Cerebellar cortex (tissue), 1 donor: ENCODE measurements at regions not wholly inside any gene's neighbourhood (a gene's known extent, or its start where the extent isn't known, plus 50 kb on each side); places are given as distances from the start of the nearest gene placed in this dataset.

Experiments
- DNase-seq: peaks from one replicate; pipeline ENCODE4 v3.0.0-alpha.2; 2015; ENCODE audit warnings: low spot score

DNA sequence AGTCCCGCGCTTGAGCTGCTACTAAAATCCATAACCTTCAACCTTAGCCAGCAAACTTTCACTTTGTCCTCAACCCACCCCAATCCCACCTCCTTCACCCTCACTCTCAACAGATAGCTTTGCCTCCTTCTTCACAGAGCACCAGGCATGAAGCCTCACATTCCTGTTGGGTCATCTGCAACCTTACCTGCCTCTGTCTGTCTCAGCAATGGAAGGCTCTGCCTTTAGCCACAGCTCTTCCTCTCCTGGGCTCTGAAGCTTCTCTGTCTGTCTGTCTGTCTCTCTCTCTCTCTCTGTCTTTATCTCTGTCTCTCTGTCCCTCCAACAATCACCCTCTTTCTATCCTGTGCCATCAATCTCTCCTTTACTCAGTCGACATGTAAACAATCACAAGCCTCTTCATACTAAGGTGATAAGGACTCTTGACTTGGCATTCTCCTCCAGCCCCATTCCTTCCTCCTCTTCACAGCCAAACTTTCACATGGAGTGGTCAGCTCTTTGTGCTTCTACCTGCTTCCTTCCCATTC lies 220.8 kb downstream of the SPTSSA start:
- no peak for DNase-seq

DNA sequence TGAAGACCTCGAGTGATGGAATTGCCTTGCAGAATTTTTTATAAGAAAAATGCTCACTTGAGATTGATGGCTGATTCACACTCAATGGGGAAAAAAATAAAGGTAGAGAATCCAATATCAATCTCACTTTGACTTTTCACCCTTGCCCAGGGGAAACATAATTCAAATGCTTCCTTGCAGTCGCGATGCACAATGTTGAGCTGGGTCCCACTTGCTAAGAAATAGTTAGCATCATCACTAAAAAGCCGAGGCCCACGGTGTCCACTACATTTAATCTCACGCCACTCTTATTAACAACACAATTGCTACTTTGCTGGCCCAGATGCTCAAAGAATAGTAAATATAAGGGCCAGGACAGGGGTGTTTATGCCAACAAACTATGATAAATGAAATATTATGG lies 223.4 kb downstream of the SPTSSA start:
- DNase-seq = no peak

DNA sequence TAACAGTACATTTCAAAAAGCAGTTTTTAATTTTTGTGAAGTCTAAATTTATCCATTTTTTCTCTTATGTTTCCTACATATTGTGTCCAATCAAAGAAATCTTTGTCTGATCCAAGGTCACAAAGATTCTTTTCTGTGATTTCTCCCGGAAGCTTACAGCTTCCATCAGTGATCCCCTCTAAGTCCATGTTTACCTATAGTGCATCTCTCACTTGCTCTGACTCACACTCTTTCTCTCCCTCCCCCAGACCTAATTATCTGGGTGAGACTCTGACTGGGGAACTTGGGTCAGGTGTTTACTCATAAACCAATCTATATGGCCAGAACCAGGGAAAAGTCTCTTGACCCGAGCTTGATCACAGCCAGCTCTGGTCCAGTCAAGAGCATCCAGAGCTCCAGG lies 224.4 kb downstream of the SPTSSA start:
- DNase-seq = no peak

DNA sequence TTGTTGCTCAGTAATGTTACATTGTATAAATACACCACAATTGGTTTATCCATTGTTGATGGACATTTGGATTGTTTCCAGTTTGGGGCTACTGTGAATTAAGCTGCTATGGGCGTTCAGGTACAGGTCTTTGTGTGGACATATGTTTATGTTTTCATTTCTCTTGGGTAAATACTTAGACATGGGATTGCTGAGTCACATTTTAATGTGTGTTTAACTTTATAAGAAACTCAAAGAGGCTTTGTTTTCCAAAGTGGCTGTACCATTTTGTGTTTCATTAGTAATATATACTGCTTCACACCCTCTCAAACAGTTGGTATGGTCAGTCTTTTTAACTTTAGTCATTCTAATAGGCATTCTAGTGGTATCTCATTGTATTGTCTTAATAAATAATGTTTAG lies 225.0 kb downstream of the SPTSSA start:
- no peak for DNase-seq

DNA sequence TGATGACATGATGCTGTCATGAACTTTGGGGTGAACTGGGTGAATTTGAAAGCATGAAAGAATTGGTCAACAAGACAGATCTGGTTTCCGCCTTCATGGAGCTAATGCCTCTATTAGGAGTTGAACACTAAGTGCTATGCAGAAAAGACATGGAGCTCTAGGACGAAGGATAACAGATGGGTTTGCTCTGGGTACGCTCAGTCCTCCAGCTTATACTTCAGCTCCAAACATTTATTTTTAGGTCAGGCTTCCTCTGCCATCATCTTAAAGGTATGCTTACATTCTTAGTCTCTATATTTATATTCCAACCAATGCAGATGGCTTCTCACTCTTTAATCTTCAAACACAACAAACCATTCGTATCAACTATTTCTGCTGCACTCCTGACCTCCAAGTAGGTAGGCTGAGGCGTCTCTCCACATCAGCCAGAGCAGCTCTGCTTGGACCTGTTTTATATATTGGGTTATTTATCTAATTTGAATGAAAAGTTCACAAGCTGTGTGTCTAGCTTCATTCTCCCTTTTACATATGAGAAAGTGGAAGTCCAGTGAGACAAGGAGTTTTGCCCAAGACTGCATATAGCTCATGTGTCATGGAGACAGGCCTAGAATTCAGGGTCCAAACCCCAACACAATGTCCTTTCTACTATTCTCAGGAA lies 226.3 kb downstream of the SPTSSA start:
- no peak for DNase-seq

DNA sequence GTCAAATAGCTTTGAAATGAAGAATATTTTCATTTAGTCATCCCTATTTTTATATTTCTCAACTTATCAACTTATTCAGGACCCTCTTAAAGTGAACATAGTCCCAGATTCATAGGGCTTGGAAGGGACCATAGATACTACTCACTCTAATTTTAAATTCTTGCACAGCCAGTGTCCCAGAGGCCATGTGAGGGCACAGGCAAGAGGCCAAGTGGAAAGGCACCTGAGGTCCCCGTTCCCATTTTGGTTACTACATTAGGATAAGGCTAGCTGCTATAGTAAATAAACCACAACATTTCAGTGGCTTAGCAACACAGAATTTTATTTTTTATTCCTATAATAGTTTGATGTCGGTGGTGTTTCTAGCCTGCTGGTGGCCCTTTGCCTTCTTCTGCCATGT lies 227.8 kb downstream of the SPTSSA start:
- no peak for DNase-seq

DNA sequence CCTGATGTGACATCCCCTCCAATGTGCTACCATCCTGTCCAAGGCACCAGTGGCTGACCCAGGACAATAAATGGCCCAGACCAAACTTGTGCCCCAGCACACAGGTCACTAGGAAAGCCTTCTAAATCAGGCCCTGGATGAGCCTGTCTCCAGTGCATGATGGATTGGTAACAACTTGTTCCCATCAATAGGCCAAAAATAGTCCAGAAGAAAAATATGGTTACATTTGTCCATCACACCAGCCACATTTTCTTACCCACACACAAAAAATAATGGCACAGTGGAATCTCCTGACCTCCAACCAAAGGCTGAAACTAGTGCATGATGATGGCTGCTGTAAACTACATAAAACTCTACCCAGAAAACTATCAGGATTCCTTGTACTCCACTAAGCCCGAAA lies 228.4 kb downstream of the SPTSSA start:
- no peak for DNase-seq

DNA sequence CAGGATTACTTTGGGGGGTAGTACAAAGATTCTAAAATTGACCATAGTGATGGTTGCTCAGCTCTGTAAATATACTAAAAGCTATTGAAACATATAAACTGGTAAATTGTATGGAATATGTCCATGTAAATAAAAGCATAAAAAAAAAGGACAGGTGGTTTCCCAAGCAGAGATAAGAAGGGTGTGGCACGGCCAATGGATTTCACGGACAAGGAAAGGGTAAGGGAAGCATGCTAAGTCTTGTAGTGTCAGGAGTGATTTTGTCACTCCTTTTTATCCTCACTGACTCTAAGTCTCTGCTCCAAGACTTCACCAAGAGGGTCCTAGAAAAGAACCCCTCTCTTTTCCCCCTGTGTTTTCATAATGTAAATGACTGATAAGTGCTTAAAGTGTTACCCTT lies 229.2 kb downstream of the SPTSSA start:
- DNase-seq = no peak

DNA sequence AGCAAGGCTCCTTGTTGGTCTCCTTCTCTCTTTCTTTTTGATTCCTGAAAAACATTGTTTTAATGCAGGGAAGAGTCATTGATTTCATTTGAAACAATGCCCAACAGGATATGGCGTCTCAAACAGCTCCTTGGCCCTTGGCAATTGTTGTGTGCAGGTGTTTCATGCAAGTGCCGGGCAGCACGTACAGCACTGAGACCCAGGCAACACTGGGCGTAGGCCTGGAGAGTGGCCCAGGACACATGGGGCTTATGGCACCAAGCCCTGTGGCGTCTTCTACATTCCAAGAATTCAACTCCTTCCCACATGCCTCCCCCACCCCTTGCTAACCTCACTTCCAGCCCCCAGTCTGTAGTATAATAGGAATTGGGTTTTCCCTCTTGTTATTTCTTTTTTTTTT lies 230.4 kb downstream of the SPTSSA start:
- DNase-seq = no peak

DNA sequence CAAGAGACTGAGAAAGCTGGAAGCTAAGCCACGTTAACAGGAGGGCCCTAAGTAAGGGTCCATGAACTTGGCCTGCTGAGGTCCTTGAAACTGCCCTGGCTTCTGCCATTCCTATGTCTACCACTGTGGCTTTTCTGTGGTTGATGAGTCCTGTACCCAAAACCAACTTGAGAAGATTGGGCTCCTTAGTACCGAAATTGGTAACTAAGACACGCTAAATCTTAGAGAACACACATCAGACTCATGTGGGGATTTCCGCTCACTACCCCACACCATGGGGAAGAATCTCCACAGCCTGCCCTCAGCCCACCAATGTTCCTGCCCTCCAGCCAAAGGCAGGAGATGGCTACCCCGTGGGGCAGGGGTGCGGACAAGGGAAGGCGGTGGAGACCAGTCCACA lies 232.9 kb downstream of the SPTSSA start:
- no peak for DNase-seq

DNA sequence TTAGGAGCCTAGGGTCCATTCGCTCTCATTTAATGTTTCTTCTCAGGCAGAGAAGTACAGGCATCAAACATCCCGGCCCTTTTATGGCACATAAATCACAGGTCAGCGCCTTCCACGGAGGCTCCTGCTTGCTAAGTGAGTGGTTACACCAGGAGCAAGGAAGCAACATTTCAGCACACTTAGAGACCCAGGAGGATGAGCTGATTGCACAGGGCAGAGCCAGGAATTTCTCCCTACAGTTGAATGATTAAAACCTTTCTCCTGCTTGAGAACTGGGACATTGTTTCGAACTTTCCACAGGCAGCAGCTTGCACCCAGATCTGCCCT lies 233.4 kb downstream of the SPTSSA start:
- DNase-seq = no peak

DNA sequence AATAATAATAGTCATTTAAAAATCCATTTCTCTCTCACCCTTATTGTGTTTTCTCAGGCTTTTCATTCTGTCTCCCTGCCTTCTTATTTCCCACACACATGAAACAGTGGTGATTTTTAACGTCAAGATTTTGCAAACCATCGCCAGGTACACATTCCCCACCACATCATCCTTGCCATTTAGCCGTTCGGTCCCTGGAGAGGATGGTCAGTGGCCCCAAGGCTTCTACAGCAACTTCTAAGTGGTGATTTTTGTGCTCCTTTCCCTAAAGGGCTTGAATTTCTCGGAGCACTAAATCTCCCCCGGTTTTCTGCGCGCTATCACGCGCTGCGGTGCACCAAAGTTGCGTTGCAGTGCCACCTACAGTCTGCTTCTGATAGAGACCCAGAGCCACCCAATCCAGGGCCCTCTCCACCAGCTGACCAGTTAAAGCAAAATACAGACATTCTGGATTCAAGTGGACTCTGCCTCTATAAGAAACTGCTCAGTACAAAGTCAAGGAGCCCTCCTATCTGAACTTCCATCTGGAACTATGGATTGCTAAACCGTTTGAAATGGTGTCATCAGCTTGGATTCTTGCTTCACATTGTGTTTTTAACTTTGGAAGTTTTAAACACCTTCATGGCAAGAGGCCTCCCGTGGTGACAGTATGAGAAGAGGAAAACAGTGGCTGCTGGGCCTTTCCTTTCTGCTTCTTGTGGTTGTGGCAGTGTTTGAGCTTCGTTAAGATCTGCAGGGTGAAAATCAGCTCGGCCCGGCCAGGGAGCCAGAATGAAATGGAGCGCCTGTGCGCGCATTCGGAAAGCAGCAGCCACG lies 234.0 kb downstream of the SPTSSA start:
- peak; percentile 53 for DNase-seq

DNA sequence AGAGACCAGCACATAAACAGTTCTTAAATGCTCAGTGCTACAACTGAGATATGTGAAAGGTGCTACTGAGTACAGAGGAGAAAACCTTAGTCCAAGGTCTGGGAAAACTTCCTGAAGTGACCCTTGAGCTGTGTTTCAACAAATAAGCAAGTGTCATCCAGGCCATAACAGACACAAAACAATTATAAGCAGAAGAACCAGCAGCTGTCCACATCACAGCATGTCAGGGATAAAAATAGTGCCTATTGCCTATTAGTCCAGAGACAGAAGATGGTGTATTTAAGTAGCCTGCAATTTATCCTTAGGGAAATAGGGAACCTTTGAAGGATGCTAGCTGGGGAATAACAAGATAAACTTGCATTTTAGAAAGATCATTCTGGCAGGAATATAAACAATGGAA lies 237.8 kb downstream of the SPTSSA start:
- no peak for DNase-seq

DNA sequence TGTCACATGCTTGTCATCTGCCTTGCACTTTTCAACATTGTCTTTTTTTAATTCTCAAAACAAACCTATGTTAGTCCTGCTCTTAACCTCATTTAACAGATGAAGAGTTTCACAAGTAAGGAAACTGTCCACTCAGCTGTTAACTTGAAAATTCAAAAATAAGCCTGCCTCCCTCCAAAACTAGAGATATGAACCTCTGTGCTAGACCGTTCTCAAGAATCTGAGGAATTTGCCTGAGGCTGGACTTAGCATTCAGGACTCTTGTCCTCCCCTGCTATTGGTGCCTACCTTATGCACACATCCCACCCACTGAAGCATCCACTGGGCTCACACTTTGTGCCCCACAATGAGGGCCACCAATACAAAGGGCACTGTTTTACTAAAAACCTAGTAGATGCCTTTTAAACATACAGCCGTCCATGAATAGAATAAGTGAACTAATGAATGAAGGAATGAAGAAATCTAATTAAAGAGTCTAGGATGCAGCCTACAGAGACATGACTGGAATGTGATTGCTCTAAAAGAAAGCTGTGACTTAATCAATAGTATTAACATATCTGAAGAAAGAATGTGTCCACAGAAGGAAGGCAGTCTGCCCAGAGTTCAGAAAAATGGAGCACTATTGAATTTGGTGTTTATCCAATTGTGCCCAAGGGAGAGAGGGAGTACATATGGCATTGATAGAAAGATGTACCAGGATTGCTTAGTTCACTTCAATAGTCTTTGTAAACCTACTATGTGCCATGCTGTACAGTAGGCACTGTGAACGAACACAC lies 238.5 kb downstream of the SPTSSA start:
- DNase-seq = no peak

DNA sequence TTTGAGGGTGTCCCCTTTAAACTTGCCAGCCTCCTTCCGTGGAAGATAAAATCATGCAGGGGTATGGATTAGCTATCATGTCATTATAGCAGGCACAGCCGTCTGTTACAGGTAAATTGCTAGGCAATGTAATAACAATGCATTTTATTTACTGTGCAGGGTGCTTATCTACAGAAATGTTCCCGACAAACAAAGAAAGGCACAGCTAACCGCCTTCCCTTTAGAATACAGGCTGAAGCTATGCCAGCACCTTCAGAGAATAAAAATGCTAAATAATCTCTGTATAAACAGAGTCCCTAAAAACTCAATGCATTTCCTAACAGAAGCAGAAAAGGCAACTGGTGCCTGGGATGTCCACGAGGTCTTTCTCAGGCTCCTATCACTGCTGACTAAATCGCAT lies 239.2 kb downstream of the SPTSSA start:
- no peak for DNase-seq

DNA sequence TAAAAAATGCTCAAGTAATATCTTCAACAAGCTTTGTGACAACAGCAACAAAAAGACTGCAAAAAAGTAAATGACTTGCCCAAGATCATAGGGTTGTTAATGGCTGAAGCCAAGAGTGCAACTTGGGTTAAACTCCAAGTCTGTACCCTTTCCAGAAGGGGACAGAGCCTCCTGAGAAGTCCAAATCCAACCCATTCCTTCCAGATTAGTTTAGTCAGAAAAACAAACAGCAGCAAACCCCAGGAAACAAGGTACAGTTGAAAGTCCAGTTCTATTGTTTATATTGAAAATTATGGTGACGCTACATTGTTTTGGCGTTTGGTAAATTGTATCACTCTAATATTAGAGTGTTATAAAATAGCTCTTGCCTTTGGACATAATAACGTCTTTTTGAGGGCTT lies 239.9 kb downstream of the SPTSSA start:
- DNase-seq = no peak

DNA sequence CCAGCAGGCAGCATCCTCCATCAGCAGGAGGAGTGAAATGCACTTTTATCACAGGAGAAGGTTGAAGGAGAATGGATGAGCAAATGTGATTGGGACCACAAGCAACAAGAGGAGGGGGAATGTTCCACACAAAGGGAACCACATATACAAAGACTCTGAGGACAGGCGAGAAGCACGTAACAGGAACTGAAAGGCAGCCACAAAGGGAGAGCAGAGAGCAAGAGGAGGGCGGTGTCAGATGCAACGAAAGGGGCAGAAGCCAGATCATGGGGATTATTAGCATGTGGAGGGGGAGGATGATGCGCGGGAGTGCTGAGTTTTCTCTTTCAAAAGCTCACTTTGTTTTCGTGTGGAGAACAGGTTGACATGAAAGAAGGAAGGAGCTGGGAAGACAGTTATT lies 241.1 kb downstream of the SPTSSA start:
- no peak for DNase-seq

DNA sequence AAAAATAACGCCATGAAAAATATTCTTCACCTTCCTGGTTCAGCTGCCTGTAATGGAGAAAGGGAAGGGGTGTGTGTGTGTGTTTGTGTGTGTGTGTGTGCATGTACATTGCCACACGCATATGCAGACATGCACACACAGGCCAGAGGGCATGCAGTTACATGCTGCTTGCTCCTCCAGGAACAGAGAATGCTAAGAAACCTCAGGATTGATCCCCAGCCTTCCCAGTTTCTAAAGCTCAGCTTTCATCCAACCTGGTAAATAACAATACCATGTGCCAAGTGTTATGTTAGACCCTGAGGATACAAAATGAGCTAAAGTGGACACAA lies 241.7 kb downstream of the SPTSSA start:
- no peak for DNase-seq

DNA sequence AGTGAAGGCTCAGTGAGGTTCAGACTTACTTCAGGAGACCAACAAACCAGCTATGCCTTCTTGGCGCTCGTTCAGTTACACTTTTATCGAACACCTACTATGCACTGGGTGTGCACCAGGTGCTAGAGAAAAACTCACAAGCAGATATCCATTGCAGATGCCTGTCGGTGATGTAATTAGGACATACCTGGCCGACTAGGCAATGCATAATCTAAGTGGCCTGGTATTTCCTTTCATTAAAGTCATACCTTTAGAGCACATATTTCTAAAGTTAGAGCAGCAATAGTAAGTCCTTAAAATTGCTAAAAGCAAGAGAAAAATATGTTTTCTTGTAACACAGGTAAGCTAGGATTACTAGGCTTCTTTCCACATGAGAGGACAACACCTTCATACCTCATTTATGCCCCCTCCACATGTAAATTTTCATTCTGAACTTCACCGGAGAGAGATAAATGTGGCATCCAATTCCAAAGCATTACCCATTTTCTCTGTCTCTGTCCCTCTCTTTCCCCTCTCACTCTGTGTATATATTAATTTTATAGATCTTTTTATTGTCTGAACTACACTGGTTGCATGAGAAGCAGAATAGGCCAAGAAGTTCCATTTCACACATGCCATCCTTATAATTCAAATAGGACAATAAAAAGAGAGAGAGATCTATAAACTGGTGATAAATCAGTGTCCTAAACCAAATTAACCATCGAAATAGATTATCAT lies 242.2 kb downstream of the SPTSSA start:
- DNase-seq = no peak

DNA sequence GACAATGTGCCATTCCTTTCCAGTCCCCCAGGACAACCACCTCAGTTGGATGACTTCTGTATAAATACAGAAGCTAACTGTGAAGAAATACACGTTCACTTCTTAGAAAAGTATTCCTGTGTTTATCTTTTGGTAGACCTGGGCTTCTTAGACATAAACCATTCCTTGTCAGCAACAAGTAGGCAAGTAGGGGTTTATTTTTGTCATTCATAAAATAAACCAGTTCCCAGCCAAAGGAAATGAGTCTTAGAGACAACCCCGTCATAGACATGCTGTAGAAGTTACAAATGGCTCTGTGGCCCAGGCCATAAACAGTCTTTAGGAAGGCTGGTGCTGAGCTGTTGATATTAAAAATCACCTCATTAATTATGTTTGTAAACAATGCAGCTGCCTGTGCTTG lies 243.2 kb downstream of the SPTSSA start:
- DNase-seq = no peak

DNA sequence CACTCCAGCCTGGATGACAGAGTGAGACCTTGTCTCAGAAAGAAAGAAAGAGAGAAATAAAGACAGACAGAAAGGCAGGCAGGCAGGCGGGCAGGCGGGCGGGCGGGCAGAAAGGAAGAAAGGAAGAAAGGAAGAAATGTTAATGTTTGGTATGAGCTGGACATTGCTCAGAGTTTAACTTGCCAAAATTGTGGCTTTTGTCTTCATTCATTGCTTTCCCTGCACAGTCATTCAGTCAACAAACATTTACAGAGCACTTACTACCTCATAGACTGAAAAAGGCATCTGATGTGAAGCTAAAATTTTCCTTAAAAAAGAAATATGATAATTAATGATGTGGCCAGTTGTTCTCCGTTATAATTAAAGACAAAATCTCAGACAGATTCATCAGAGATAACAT lies 247.1 kb downstream of the SPTSSA start:
- DNase-seq = no peak

DNA sequence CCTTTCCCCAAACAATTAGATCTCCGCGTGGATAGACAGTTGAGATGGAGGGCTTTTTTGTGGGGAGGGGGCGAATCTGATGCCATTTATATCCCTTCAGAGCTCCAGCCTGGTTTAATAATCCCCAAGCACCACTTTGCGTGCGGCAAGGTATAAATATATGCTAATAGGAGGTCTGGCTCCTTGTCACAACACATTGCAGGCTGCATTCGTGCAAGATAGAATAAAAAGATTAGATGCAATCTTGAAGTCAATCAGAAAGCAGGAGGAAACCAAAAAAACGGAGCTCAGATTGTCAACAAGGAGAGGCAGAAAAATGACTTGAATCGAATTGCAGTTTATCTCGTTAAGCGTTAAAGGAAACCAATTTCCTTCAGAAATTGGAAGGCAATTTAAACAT lies 248.7 kb downstream of the SPTSSA start:
- DNase-seq = no peak
